ENCODE measurements at regions not wholly inside any gene's neighbourhood (a gene's known extent, or its start where the extent isn't known, plus 50 kb on each side); places are given as distances from the start of the nearest gene placed in this dataset.

DNA sequence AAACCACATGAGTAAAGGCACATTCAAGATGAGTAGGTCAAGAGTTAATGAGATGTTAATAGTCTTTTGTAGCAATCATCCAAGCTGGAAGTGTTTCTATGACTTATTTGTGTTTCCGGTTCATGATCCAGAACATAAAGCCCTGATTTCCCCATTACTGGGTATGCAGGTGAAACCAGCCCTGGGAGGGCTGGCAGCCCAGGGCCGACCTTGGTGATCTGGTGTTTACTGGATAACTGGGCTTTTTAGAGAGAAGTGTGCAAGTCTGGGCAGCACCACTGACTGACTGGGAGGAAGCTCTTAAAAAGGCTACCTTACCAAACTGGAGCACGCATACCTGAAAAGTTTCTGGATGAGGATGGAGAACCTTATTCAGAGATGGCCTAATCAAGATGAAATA, 431.6 kb upstream of the VRK2 start:
- DNase-seq, result no peak
- CTCF ChIA-PET, result no interaction called here

DNA sequence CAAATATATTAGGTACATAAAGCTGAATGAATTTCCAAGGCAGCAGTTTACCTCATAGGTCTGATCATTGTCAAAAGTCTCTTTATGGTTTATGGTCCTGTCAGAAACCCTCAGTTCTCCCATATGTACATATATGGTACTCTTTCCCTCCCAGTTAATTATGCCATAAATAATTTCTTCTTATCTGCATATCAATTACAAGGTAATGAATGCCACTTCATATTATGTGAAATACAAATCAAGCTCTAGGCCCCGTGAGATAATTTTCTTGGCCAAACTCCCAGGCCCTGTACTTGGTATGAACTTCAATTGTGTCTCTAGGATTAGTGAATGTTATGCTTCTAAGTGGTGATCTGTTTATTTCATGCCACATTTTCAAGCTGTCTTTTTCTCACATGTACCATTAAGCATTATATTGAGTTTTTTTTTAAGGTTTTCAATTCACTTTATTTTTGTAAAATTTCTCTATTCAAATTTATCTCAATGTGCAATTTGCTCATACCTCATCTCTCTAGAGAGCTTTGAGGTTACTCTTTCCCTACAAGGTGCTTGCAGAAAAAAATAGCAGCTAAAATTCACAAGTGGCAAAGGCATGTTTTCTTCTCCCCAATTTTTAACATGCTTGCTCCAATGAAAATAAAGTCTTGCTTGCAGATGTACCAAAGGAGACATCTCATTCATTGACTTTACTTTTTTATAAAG, 430.6 kb upstream of the VRK2 start:
- ChIA-PET CTCF (no interaction called here), POLR2A (no interaction called here)
- Mint-ChIP-seq H3K4me3 (no peak overlapping the region), H3K27me3 (no peaks in the 10 kb centered on the region), H3K4me1 (ENCODE audit: low read depth) (no peaks in the 10 kb centered on the region), H3K9me3 (peaks cover 16% of the 10 kb centered on the region), H3K36me3 (no peaks in the 10 kb centered on the region), H3K27ac (no peak overlapping the region)
- DNase-seq, result no peak
- intact Hi-C loops (cut with micrococcal nuclease), result no loop called here

More for the DNA sequence above, 431.6 kb upstream of the VRK2 start:
- POLR2A ChIA-PET, result no interaction called here
- intact Hi-C loops (cut with micrococcal nuclease), result no loop called here
- Mint-ChIP-seq H3K9me3 (peaks cover 16% of the 10 kb centered on the region), H3K27ac (no peak overlapping the region), H3K4me3 (no peak overlapping the region), H3K27me3 (no peaks in the 10 kb centered on the region), H3K36me3 (no peaks in the 10 kb centered on the region), H3K4me1 (ENCODE audit: low read depth) (no peaks in the 10 kb centered on the region)

GRCh38 chr2:57617318-57617717, 429.3 kb upstream of the VRK2 start:
- Mint-ChIP-seq H3K9me3 (peaks cover 14% of the 10 kb centered on the region), H3K36me3 (no peaks in the 10 kb centered on the region), H3K4me1 (ENCODE audit: low read depth) (no peaks in the 10 kb centered on the region), H3K27me3 (no peaks in the 10 kb centered on the region), H3K4me3 (no peak overlapping the region), H3K27ac (no peak overlapping the region)
- CTCF ChIA-PET, result no interaction called here
- intact Hi-C loops (cut with micrococcal nuclease), result no loop called here
- DNase-seq, result no peak
- POLR2A ChIA-PET, result no interaction called here

DNA sequence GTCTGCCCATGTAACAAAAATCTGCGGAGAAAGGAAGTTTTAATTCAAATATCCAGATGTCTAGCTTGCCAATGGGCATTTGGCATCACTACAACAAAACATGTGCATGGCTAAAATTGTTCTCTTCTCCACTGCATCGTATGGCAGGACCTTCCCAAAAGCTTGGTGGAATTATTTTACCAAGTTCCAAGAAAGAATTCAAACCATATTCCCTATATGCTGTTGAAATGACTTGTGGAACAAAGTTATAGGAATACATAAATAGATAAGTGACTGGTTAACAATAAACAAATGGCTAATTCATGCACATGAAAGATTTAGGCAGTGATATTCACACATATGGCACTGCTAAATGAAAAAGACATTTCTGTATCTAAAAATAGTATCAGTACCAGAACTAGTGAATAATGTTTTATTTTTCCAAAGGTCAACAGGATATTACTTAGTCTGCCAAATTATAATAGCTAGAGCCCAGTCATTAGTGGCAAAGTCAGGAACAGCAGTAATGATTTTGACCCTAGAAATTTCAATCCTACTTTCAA, 425.4 kb upstream of the VRK2 start:
- Mint-ChIP-seq H3K27ac (no peak overlapping the region), H3K36me3 (no peaks in the 10 kb centered on the region), H3K4me1 (ENCODE audit: low read depth) (no peaks in the 10 kb centered on the region), H3K4me3 (no peak overlapping the region), H3K9me3 (peaks cover 13% of the 10 kb centered on the region), H3K27me3 (no peaks in the 10 kb centered on the region)
- ChIA-PET POLR2A (no interaction called here), CTCF (no interaction called here)
- intact Hi-C loops (cut with micrococcal nuclease), result no loop called here
- DNase-seq, result no peak

GRCh38 chr2:57622009-57622408, 424.6 kb upstream of the VRK2 start:
- Mint-ChIP-seq H3K4me1 (ENCODE audit: low read depth) (no peaks in the 10 kb centered on the region), H3K4me3 (no peak overlapping the region), H3K9me3 (peaks cover 13% of the 10 kb centered on the region), H3K27ac (no peak overlapping the region), H3K36me3 (no peaks in the 10 kb centered on the region), H3K27me3 (no peaks in the 10 kb centered on the region)
- CTCF ChIA-PET, result no interaction called here
- POLR2A ChIA-PET, result no interaction called here
- intact Hi-C loops (cut with micrococcal nuclease), result no loop called here
- DNase-seq, result no peak

GRCh38 chr2:57656198-57656597, 390.4 kb upstream of the VRK2 start:
- no peak overlapping the region for H3K27ac Mint-ChIP-seq
- DNase-seq, result no peak
- no peak overlapping the region for H3K4me3 Mint-ChIP-seq
- intact Hi-C loops (cut with micrococcal nuclease), result no loop called here
- no peaks in the 10 kb centered on the region for H3K27me3 Mint-ChIP-seq
- ChIA-PET POLR2A (no interaction called here), CTCF (no interaction called here)
- H3K9me3 Mint-ChIP-seq, result peaks cover 21% of the 10 kb centered on the region
- no peaks in the 10 kb centered on the region for H3K36me3 Mint-ChIP-seq
- H3K4me1 Mint-ChIP-seq (ENCODE audit: low read depth), result no peaks in the 10 kb centered on the region

DNA sequence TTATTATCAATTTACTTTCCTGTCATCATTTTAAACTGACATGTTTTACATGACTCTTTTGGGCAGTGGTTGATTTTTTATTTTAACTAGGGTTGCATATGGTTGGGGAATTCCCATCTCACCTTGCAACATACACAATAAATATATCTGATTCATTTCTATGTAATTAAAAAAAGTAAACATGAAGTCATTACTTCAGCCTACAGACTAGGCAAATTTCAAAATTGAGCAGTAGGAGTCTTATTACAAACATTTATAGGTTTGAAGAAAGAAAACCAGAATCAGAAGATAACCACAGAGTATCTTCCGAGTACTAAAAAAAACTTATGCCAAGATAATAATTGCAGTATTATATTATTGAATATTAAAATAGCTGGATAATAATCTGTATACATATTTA, 377.0 kb upstream of the VRK2 start:
- ChIA-PET CTCF (no interaction called here), POLR2A (no interaction called here)
- H3K36me3 Mint-ChIP-seq, result no peaks in the 10 kb centered on the region
- DNase-seq, result no peak
- H3K9me3 Mint-ChIP-seq, result peaks cover 3% of the 10 kb centered on the region
- H3K27ac Mint-ChIP-seq, result no peak overlapping the region
- no peaks in the 10 kb centered on the region for H3K4me1 Mint-ChIP-seq (ENCODE audit: low read depth)
- intact Hi-C loops (cut with micrococcal nuclease), result no loop called here
- H3K27me3 Mint-ChIP-seq, result no peaks in the 10 kb centered on the region
- H3K4me3 Mint-ChIP-seq, result no peak overlapping the region

DNA sequence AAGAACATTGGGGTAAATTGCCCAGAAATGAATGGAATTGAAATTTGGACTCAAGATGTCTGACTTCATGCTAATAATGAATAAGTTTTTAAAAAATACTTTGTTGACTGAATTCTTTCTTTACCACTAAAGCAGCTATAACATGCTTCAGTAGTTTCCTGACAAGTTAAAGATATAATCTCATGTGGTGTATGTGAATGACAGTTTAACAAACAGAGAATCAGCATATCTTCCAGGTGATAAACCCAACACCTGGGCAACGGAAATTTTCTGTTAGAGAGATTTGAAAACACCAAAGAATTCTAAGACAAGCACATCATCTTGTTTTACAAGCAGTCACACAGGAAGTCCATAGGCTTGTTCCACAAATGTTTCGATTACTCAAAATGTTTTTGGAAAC, 372.6 kb upstream of the VRK2 start:
- no peak for DNase-seq
- intact Hi-C loops (cut with micrococcal nuclease), result no loop called here
- Mint-ChIP-seq H3K9me3 (no peaks in the 10 kb centered on the region), H3K27ac (no peak overlapping the region), H3K36me3 (no peaks in the 10 kb centered on the region), H3K27me3 (no peaks in the 10 kb centered on the region), H3K4me3 (no peak overlapping the region), H3K4me1 (ENCODE audit: low read depth) (no peaks in the 10 kb centered on the region)
- CTCF ChIA-PET, result no interaction called here
- POLR2A ChIA-PET, result no interaction called here

DNA sequence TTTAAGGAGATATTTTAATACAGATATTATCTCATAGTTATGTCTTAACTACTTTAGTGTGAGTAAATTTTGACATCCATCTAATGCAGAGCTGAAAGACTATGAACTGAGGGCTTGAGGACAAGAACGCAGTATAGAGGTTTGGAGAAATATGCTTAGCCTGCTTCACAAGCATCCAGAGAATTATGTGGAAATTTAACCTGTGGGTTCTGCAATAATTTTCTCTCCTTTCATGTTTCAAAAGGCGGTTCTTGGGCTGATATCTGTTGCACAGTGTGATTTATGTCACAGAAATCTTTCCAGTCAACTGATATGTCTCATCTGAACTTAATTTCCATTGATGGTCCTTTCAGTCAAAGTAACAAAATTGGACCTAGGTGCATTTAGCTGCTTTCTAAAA, 371.9 kb upstream of the VRK2 start:
- H3K9me3 Mint-ChIP-seq, result no peaks in the 10 kb centered on the region
- no peak for DNase-seq
- no peaks in the 10 kb centered on the region for H3K36me3 Mint-ChIP-seq
- intact Hi-C loops (cut with micrococcal nuclease), result no loop called here
- H3K27me3 Mint-ChIP-seq, result no peaks in the 10 kb centered on the region
- ChIA-PET CTCF (no interaction called here), POLR2A (no interaction called here)
- no peak overlapping the region for H3K4me3 Mint-ChIP-seq
- no peak overlapping the region for H3K27ac Mint-ChIP-seq
- H3K4me1 Mint-ChIP-seq (ENCODE audit: low read depth), result no peaks in the 10 kb centered on the region

DNA sequence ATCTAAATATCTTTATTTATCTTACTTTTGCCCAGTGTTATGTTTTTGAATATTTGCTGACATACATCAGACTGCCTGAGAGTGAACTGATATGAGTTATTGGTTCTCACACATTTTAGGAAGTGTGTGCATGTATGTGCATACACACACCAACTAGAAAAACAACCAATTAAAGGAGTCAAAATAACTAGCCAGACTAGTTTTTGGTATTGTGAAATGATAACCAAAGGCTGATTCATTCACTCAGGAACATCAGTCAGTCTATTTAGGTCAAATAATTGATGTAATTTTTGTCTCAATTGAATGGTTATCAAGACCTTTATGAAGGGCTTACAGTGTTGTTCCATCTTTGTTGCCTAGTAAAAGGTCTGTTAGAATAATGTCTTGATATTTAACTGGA, 369.3 kb upstream of the VRK2 start:
- no peak for DNase-seq
- ChIA-PET POLR2A (no interaction called here), CTCF (no interaction called here)
- Mint-ChIP-seq H3K36me3 (no peaks in the 10 kb centered on the region), H3K27me3 (no peaks in the 10 kb centered on the region), H3K4me1 (ENCODE audit: low read depth) (no peaks in the 10 kb centered on the region), H3K4me3 (no peak overlapping the region), H3K27ac (no peak overlapping the region), H3K9me3 (no peaks in the 10 kb centered on the region)
- intact Hi-C loops (cut with micrococcal nuclease), result no loop called here

GRCh38 chr2:57681650-57682049, 365.0 kb upstream of the VRK2 start:
- Mint-ChIP-seq H3K4me3 (no peak overlapping the region), H3K36me3 (no peaks in the 10 kb centered on the region), H3K27me3 (no peaks in the 10 kb centered on the region), H3K4me1 (ENCODE audit: low read depth) (no peaks in the 10 kb centered on the region), H3K9me3 (peaks cover 5% of the 10 kb centered on the region), H3K27ac (no peak overlapping the region)
- CTCF ChIA-PET, result no interaction called here
- POLR2A ChIA-PET, result no interaction called here
- intact Hi-C loops (cut with micrococcal nuclease), result no loop called here
- DNase-seq, result no peak

DNA sequence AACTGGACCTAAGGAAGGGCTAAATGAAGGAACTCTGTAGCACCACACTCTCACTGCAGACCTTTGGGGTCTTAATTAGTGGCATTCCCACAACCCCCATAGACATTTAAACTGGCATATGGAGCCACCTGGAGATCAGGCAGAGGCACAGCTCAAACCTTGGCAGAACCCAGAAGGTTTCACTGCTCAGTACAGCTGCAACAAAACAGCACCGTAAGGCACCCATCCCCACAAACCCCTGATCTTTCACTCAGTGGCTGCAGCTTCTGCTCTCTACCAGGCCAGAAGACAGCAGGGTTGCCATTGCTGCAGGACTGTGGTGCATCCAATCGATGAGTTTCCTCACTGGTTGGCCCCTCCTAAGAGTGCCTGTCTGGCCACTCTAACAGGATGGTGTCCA, 361.6 kb upstream of the VRK2 start:
- CTCF ChIA-PET, result no interaction called here
- H3K27ac Mint-ChIP-seq, result no peak overlapping the region
- no peaks in the 10 kb centered on the region for H3K27me3 Mint-ChIP-seq
- peaks cover 30% of the 10 kb centered on the region for H3K9me3 Mint-ChIP-seq
- H3K4me1 Mint-ChIP-seq (ENCODE audit: low read depth), result no peaks in the 10 kb centered on the region
- POLR2A ChIA-PET, result no interaction called here
- no peak overlapping the region for H3K4me3 Mint-ChIP-seq
- DNase-seq, result no peak
- H3K36me3 Mint-ChIP-seq, result no peaks in the 10 kb centered on the region
- intact Hi-C loops (cut with micrococcal nuclease), result no loop called here

- POLR2A ChIA-PET, result no interaction called here
- H3K27me3 Mint-ChIP-seq, result no peaks in the 10 kb centered on the region
- no peak overlapping the region for H3K4me3 Mint-ChIP-seq
- H3K4me1 Mint-ChIP-seq (ENCODE audit: low read depth), result no peaks in the 10 kb centered on the region
- CTCF ChIA-PET, result no interaction called here
- no peaks in the 10 kb centered on the region for H3K36me3 Mint-ChIP-seq
- DNase-seq, result no peak
- intact Hi-C loops (cut with micrococcal nuclease), result no loop called here
- H3K9me3 Mint-ChIP-seq, result peaks cover 29% of the 10 kb centered on the region
- H3K27ac Mint-ChIP-seq, result no peak overlapping the region
These were observed 354.2 kb upstream of the VRK2 start for GRCh38 chr2:57692395-57692794.
